ENCODE measurements at regions not wholly inside any gene's neighbourhood (a gene's known extent, or its start where the extent isn't known, plus 50 kb on each side); places are given as distances from the start of the nearest gene placed in this dataset.

DNA sequence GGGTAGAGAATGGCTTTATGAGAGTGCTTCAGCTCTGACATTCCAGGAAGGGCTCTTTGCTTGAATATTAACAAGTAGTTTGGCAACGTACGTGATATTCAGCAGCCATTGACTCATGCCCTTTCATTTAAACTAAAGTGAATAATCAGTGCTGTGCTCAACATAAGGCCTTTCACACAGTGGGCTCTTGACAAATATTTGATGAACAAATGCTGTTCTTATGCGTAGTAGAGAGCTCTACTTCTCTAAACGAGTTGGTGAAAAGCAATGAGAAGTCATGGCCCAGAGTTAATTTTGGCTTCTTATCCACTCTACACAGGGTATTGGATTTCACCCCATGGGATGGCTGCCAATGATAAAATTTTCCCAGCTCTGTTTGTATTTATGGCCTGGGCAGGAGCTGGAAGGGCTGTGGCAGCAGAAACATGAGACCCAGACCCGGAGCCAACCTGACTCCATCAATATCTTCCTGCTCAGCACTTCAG, 338.9 kb downstream of the CCDC85A start:
- no peak for TF ChIP-seq CTCF (IDR thresholded peaks at IDR 0.05; ENCODE audit: low read depth, low read length)
- no peak for TF ChIP-seq POLR2A (IDR thresholded peaks at IDR 0.05; ENCODE audit: extremely low read depth, insufficient read length)
- TF ChIP-seq MAX (IDR thresholded peaks at IDR 0.05; ENCODE audit: low read depth, low read length): no peak
- TF ChIP-seq MYC (IDR thresholded peaks at IDR 0.05; ENCODE audit: low read depth, low read length): no peak

Measured in NB4 (cell line).